Stimulated activated CD8-positive, alpha-beta memory T cell treated with anti-CD3 and anti-CD28 coated beads, Interleukin-4, amount 100 ng/mL, for 1 hour (primary cell): ENCODE measurements at regions not wholly inside any gene's neighbourhood (a gene's known extent, or its start where the extent isn't known, plus 50 kb on each side); places are given as distances from the start of the nearest gene placed in this dataset.

Experiments used
- DNase-seq, 2 donors: peaks; one replicate each; pipeline ENCODE4 v3.0.0-alpha.2; 2020; ENCODE audit warnings: low read depth in 2 of 2, low spot score in 1 of 2

GRCh38 chr2:118524911-118525310, 322.5 kb downstream of the EN1 start:
- no peak for DNase-seq

- DNase-seq: no peak
Measured at GRCh38 chr2:118523761-118524160, 323.7 kb downstream of the EN1 start.

- no peak for DNase-seq
Measured at GRCh38 chr2:118521960-118522359, 325.5 kb downstream of the EN1 start.

- no peak for DNase-seq
Measured at GRCh38 chr2:118521272-118521671, 326.2 kb downstream of the EN1 start.

- DNase-seq: no peak
Measured at GRCh38 chr2:118520246-118520645, 327.2 kb downstream of the EN1 start.

- no peak for DNase-seq
Measured at GRCh38 chr2:118519511-118519910, 327.9 kb downstream of the EN1 start.

GRCh38 chr2:118510807-118511206, 336.6 kb downstream of the EN1 start:
- DNase-seq: no peak

GRCh38 chr2:118509319-118510004, 338.0 kb downstream of the EN1 start:
- DNase-seq: no peak

GRCh38 chr2:118508282-118508681, 339.2 kb downstream of the EN1 start:
- no peak for DNase-seq

- DNase-seq: no peak
Measured at GRCh38 chr2:118505436-118505835, 342.0 kb downstream of the EN1 start.

GRCh38 chr2:118502106-118502505, 345.3 kb downstream of the EN1 start:
- no peak for DNase-seq

GRCh38 chr2:118498943-118499342, 348.5 kb downstream of the EN1 start:
- no peak for DNase-seq

- no peak for DNase-seq
Measured at GRCh38 chr2:118496870-118497611, 350.4 kb downstream of the EN1 start.

- DNase-seq: no peak
Measured at GRCh38 chr2:118496467-118496866, 351.0 kb downstream of the EN1 start.

- DNase-seq: no peak
Measured at GRCh38 chr2:118495290-118495689, 352.2 kb downstream of the EN1 start.

GRCh38 chr2:118493213-118493612, 354.2 kb downstream of the EN1 start:
- DNase-seq: no peak

GRCh38 chr2:118492335-118492734, 355.1 kb downstream of the EN1 start:
- no peak for DNase-seq

- no peak for DNase-seq
Measured at GRCh38 chr2:118490330-118490729, 357.1 kb downstream of the EN1 start.

- no peak for DNase-seq
Measured at GRCh38 chr2:118489712-118490299, 357.6 kb downstream of the EN1 start.

- DNase-seq: no peak
Measured at GRCh38 chr2:118481299-118481698, 366.1 kb downstream of the EN1 start.

- no peak for DNase-seq
Measured at GRCh38 chr2:118479020-118479419, 368.4 kb downstream of the EN1 start.

- no peak for DNase-seq
Measured at GRCh38 chr2:118477111-118477862, 370.2 kb downstream of the EN1 start.
